ENCODE measurements at regions not wholly inside any gene's neighbourhood (a gene's known extent, or its start where the extent isn't known, plus 50 kb on each side); places are given as distances from the start of the nearest gene placed in this dataset.

- TF ChIP-seq NFIC (IDR thresholded peaks at IDR 0.05) (no peak), YY1 (IDR thresholded peaks at IDR 0.05; ENCODE audit: low read depth) (no peak), CEBPB (IDR thresholded peaks at IDR 0.05) (no peak), RAD21 (IDR thresholded peaks at IDR 0.05; ENCODE audit: low read depth) (no peak), TAF1 (IDR thresholded peaks at IDR 0.05; ENCODE audit: low read depth) (no peak), REST (IDR thresholded peaks at IDR 0.05; ENCODE audit: low read depth) (no peak), USF1 (IDR thresholded peaks at IDR 0.05) (no peak), CREB1 (IDR thresholded peaks at IDR 0.05; ENCODE audit: low read depth) (no peak), EGR1 (IDR thresholded peaks at IDR 0.05) (no peak), EP300 (IDR thresholded peaks at IDR 0.05; ENCODE audit: borderline replicate concordance) (no peak), TEAD4 (IDR thresholded peaks at IDR 0.05) (no peak), ZBTB7A (IDR thresholded peaks at IDR 0.05; ENCODE audit: low read depth) (no peak), FOXM1 (IDR thresholded peaks at IDR 0.05; ENCODE audit: borderline replicate concordance, low read depth) (no peak), MAX (IDR thresholded peaks at IDR 0.05) (no peak), TCF12 (IDR thresholded peaks at IDR 0.05; ENCODE audit: low read depth) (no peak)
Observed at GRCh38 chr12:59365133-59365532, 230.7 kb upstream of the SLC16A7 start.

- TF ChIP-seq CEBPB (IDR thresholded peaks at IDR 0.05): no peak
- no peak for TF ChIP-seq TAF1 (IDR thresholded peaks at IDR 0.05; ENCODE audit: low read depth)
- TF ChIP-seq NFIC (IDR thresholded peaks at IDR 0.05): no peak
- TF ChIP-seq CREB1 (IDR thresholded peaks at IDR 0.05; ENCODE audit: low read depth): no peak
Observed at GRCh38 chr12:59357811-59358210, 238.0 kb upstream of the SLC16A7 start.

GRCh38 chr12:59346248-59346647, 249.6 kb upstream of the SLC16A7 start:
- peak; percentile 46 for TF ChIP-seq RAD21 (IDR thresholded peaks at IDR 0.05; ENCODE audit: low read depth)

GRCh38 chr12:59345406-59345805, 250.4 kb upstream of the SLC16A7 start:
- TF ChIP-seq TAF1 (IDR thresholded peaks at IDR 0.05; ENCODE audit: low read depth): no peak
- no peak for TF ChIP-seq ZBTB7A (IDR thresholded peaks at IDR 0.05; ENCODE audit: low read depth)
- no peak for TF ChIP-seq MAX (IDR thresholded peaks at IDR 0.05)
- no peak for TF ChIP-seq YY1 (IDR thresholded peaks at IDR 0.05; ENCODE audit: low read depth)
- no peak for TF ChIP-seq EGR1 (IDR thresholded peaks at IDR 0.05)
- no peak for TF ChIP-seq EP300 (IDR thresholded peaks at IDR 0.05; ENCODE audit: borderline replicate concordance)
- TF ChIP-seq CEBPB (IDR thresholded peaks at IDR 0.05): no peak
- no peak for TF ChIP-seq TEAD4 (IDR thresholded peaks at IDR 0.05)

GRCh38 chr12:59344224-59344623, 251.6 kb upstream of the SLC16A7 start:
- no peak for TF ChIP-seq FOXM1 (IDR thresholded peaks at IDR 0.05; ENCODE audit: borderline replicate concordance, low read depth)
- no peak for TF ChIP-seq RAD21 (IDR thresholded peaks at IDR 0.05; ENCODE audit: low read depth)
- TF ChIP-seq TCF12 (IDR thresholded peaks at IDR 0.05; ENCODE audit: low read depth): no peak
- no peak for TF ChIP-seq YY1 (IDR thresholded peaks at IDR 0.05; ENCODE audit: low read depth)
- no peak for TF ChIP-seq MAX (IDR thresholded peaks at IDR 0.05)
- TF ChIP-seq CEBPB (IDR thresholded peaks at IDR 0.05): no peak
- no peak for TF ChIP-seq EP300 (IDR thresholded peaks at IDR 0.05; ENCODE audit: borderline replicate concordance)
- no peak for TF ChIP-seq USF1 (IDR thresholded peaks at IDR 0.05)

- TF ChIP-seq RAD21 (IDR thresholded peaks at IDR 0.05; ENCODE audit: low read depth): no peak
- no peak for TF ChIP-seq NFIC (IDR thresholded peaks at IDR 0.05)
- TF ChIP-seq YY1 (IDR thresholded peaks at IDR 0.05; ENCODE audit: low read depth): no peak
- TF ChIP-seq FOXM1 (IDR thresholded peaks at IDR 0.05; ENCODE audit: borderline replicate concordance, low read depth): no peak
- TF ChIP-seq ZBTB7A (IDR thresholded peaks at IDR 0.05; ENCODE audit: low read depth): no peak
- no peak for TF ChIP-seq REST (IDR thresholded peaks at IDR 0.05; ENCODE audit: low read depth)
- TF ChIP-seq TAF1 (IDR thresholded peaks at IDR 0.05; ENCODE audit: low read depth): no peak
- no peak for TF ChIP-seq TCF12 (IDR thresholded peaks at IDR 0.05; ENCODE audit: low read depth)
- TF ChIP-seq CREB1 (IDR thresholded peaks at IDR 0.05; ENCODE audit: low read depth): no peak
- TF ChIP-seq USF1 (IDR thresholded peaks at IDR 0.05): no peak
- TF ChIP-seq EGR1 (IDR thresholded peaks at IDR 0.05): no peak
- no peak for TF ChIP-seq TEAD4 (IDR thresholded peaks at IDR 0.05)
- no peak for TF ChIP-seq CEBPB (IDR thresholded peaks at IDR 0.05)
- TF ChIP-seq MAX (IDR thresholded peaks at IDR 0.05): no peak
- TF ChIP-seq EP300 (IDR thresholded peaks at IDR 0.05; ENCODE audit: borderline replicate concordance): no peak
Observed at GRCh38 chr12:59329462-59329861, 266.4 kb upstream of the SLC16A7 start.
